RKO (cell line): ENCODE measurements at regions not wholly inside any gene's neighbourhood (a gene's known extent, or its start where the extent isn't known, plus 50 kb on each side); places are given as distances from the start of the nearest gene placed in this dataset.
"Not testable (repeated sequence)": the region's sequence is repeated elsewhere in the genome, so short reads cannot be mapped to it uniquely, and the experiment has no call there.

Experiments
- DNase-seq: peaks from one replicate; pipeline ENCODE4 v3.0.0-alpha.2; 2016; ENCODE audit warnings: low spot score

GRCh38 chr9:31807574-31808256 is 576.7 kb upstream of the ACO1 start:
- no peak for DNase-seq

DNA sequence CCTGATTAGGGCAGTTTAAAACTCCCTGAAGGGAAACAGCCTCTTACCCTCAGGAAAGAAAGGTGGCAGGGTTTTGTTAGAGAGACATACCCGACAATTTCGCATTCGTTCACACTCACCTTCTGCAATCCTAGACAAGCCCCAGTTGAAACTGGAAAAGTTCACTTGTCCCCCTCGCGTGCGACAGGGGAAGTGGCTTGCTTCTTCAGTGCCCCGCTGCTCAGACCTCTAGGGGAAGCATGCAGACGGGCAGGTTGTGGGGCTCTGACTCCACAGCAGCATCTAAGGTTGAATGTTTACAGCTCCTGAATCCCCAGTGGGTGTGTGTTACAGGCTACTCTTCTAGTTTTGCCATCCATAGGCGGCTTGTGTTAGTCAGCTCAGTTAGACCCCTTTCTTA is 575.7 kb upstream of the ACO1 start:
- no peak for DNase-seq

GRCh38 chr9:31820426-31820825 is 564.0 kb upstream of the ACO1 start:
- no peak for DNase-seq

DNA sequence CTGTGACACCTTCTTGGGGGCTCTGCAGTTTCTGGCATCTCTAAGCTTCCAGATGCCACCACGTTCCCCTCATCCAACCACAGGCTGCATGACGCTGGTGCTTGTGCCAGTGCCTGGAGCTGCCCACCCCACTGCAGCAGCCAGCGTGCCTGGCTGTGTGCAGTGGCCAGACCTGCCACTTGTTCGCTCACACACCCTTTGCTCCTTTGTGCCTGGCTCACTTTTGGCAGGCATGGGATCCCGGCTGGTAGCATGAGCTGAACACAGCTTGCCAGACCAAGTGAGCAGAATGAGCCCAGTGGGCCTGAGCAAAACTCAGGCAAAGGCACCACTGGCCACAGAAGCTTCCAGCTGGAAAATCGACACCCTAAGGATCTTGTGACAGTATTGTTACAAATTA is 562.9 kb upstream of the ACO1 start:
- DNase-seq = no peak

DNA sequence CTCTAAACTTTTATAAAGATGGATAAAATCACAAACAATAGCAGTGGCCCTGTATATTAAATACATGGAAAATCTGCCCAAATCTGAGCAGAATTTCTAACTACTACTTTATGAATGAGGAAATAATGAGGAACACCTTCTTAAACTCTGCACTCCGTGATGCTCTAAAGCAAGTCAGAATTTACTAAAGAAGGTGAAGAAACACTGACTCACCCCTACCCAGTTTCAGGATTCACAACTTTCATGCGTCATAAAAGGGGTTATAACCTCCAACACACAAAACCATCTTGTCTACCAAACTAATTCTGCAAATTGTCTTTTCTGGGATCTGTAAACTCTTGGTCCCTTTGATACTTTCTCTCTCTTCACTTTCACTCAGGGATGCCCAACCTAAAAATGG is 561.1 kb upstream of the ACO1 start:
- DNase-seq = no peak

GRCh38 chr9:31824860-31825259 is 559.6 kb upstream of the ACO1 start:
- DNase-seq = no peak

- no peak for DNase-seq
Observed at GRCh38 chr9:31837211-31837610, 547.2 kb upstream of the ACO1 start.

DNA sequence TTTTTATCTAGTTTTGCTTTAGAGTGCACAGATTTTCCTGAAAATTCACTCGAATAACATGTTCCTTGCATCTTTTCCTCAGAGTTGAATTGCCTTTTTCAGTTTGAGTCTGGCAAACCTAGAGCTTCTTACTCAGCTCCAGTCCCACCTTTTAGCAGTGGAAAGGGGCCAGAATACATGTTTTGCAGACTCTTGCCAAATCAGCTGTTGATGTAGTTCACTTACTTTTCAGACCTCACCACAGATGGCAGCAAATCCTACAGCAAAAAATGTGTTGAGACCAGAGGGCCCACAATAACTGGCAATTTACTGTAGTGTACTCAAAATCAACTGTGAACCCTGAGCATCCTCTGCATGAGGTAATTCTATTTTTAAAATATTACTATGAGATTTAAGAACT is 545.2 kb upstream of the ACO1 start:
- DNase-seq = peak; percentile 19

GRCh38 chr9:31840702-31841101 is 543.7 kb upstream of the ACO1 start:
- DNase-seq = no peak

DNA sequence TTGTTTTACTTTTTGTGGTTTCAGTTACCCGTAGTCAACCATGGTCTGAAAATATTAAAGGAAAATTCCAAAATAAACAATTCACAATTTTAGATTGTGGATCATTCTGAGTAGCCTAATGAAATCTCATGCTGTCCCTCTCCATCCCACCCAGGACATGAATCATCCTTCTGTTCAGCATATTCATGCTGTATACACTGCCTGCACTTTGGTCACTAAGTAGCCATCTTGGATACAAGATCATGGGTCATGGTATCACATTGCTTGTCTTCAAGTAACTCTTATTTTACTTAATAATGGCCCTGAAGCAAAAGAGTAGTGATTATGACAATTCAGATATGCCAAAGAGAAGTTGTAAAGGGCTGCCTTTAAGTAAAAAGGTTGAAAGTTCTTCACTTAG is 536.5 kb upstream of the ACO1 start:
- DNase-seq = peak; percentile 25

- no peak for DNase-seq
Observed at GRCh38 chr9:31848505-31849285, 535.7 kb upstream of the ACO1 start.

- DNase-seq = no peak
Observed at GRCh38 chr9:31854187-31854586, 530.3 kb upstream of the ACO1 start.

DNA sequence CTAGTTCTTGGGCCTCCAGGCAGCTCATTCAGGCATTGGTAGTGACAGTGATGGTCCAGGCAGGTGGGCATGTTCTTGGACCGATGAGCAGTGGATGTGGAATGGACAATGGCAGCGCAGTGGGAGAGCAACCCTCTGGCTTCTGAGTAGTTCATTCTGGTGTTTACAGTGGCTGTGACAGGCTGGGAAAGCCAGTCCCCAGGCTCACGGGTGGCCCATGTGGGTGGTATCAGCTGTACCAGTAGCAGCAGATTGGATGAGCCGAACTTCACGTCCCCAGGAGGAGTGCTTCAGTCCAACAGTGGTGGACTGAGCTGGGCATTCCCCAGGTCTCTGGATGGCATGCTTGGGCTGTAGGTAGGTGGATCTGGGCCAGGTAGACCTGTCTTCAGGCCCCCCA is 515.6 kb upstream of the ACO1 start:
- DNase-seq = no peak

GRCh38 chr9:31870276-31870675 is 514.2 kb upstream of the ACO1 start:
- no peak for DNase-seq

DNA sequence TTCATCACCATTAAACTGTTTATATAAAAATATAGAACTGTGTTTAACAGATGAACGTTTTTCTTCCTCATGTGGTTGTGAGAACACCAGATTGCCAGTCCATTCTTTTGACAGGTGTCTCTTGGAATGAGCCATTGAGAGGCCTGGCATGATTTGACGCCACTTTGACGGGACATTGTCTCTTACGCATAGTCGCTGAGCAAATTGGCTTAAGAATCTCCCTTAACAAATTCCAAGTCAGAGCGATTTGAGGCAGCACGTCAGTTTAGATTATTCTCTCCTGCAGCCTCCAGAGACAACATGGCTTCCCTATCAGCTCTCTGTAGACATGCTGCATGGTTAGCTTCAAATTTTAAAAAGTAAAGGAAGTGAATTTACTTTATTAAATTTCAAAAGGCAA is 510.7 kb upstream of the ACO1 start:
- DNase-seq = no peak

DNA sequence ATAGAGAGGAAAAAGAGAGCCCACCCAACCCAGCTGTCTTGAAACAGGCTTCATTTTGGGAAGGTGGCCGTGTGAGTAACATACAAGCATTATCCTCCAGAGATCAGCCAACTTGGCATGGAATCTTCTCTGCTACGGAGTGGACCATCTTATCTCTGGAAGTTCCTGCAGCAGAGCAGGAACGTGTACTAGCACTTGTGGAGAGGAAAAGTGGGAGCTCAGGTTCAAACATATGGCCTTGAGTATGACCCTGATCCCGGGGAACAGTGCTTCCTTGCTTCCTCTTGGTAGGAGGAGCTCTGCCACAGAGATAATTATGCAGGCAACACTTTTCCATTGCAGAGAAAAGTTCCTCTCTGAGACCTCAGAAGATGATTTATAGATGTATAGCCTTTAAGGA is 490.4 kb upstream of the ACO1 start:
- DNase-seq = no peak

DNA sequence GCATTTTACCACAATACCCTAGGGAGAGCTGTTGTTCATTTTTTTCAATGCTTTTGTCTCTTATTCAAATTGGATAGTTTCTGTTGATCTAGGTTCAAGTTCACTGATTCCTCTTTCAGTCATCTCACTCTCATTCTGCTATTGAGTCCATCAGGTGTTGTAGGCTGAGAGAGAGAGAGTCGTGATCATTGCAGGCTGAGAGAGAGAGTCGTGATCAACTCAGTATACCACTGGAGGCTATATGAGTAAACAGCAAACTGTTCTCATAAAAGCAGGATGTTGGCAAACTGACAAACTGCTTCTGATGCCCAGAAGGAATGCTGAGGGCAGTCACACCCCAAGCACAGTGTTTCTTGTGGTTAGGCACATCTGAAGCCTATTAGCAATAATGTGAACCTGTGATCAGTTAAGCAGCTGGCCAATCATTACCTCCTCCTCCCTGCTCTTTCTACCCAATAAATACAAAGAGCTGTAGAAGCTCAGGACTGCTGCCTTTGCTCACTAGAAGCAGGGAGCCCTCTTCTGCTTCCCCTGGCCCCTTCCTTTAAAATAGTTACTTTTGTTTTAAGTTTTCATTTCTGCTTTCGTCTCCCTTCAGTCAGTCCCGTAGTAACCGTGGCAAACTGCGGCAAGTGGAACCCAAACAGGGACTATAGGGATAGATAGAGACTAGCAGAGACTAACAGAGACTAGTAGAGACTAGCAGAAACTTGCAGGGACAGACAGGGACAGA is 476.1 kb upstream of the ACO1 start:
- DNase-seq = no peak

- DNase-seq = no peak
Observed at GRCh38 chr9:31908891-31909480, 475.5 kb upstream of the ACO1 start.

DNA sequence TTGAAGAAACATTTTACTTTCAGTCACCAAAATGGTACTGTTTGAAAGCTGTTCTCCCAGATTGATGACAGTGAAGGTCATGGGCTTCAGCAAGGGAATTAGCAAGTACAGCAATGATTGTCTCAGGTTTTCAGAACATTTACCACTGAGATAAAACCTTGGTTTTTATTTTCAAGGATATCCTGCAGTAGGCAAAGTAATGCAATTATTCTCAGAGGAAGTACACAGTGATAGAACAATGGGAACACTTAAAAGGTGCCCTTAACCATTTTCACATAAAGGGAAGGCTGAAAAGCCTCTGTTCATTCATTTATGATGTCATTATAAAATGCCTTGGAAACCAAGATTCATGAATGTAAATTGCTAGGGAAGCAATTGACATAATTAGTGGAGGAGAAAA is 471.8 kb upstream of the ACO1 start:
- no peak for DNase-seq

DNA sequence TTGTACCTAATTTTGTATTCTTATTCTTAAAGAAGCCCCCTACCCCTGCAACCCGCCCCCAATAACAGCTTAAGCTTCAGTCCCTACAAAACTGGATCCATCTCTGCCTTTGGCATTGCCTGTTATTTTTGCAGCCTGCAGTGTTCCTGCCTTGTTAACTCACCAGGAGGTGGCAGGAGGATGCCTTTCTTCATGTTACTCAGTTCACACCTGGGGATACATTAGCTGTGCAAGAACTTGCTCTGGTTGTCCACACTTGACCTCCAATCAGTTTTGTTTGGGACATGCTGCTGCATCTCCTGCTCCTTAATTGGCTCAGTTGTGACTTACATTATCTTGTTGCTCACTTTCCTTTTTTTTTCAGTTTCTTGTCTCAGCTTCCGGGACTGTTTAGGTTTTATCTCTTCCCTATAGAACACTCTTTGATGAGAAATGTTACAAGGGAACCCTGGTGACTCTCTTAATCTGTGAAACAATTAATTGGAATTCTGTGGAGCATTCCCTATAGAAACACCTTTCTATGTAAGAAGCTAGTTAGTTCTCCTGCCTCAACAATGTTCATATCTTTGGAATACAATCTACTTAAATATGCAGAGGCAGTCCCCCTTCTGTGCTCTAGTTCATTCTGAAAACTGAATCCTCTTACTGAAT is 467.7 kb upstream of the ACO1 start:
- DNase-seq = peak; percentile 34

GRCh38 chr9:31937737-31938136 is 446.7 kb upstream of the ACO1 start:
- not testable (repeated sequence) for DNase-seq

- no peak for DNase-seq
Observed at GRCh38 chr9:31950756-31951155, 433.7 kb upstream of the ACO1 start.
